Small intestine (tissue), 7 donors: ENCODE measurements at regions not wholly inside any gene's neighbourhood (a gene's known extent, or its start where the extent isn't known, plus 50 kb on each side); places are given as distances from the start of the nearest gene placed in this dataset.

Experiments
- DNase-seq, 2 donors: peaks; one replicate each; pipeline versions ENCODE4 v3.0.0 to v3.0.0-alpha.2; 2013
- FAIRE-seq: peaks from 2 replicates; lab custom pipeline; 2012; peaks lifted over from hg19 to GRCh38; lab: Jason Lieb, UNC
- H3K27ac ChIP-seq, 3 donors: one replicate each; pipeline ENCODE4 v1.5.1; 2013; ENCODE audit warnings: low read length in 2 of 3, mild to moderate bottlenecking in 2 of 3, control low read depth in 1 of 3, inconsistent platforms in 1 of 3, low read depth in 1 of 3, moderate library complexity in 1 of 3
- H3K27me3 ChIP-seq, 3 donors: one replicate each; pipeline ENCODE4 v1.6.1; 2013; ENCODE audit warnings: low read length in 3 of 3, inconsistent platforms in 1 of 3; ENCODE audit not compliant: control insufficient read depth in 3 of 3, insufficient read depth in 3 of 3
- H3K36me3 ChIP-seq, 3 donors: one replicate each; pipeline ENCODE4 v1.6.1; 2013; ENCODE audit warnings: low read length in 3 of 3, inconsistent platforms in 1 of 3, low read depth in 1 of 3, mild to moderate bottlenecking in 1 of 3, moderate library complexity in 1 of 3; ENCODE audit not compliant: control insufficient read depth in 3 of 3, insufficient read depth in 2 of 3
- H3K4me1 ChIP-seq, 3 donors: one replicate each; pipeline ENCODE4 v1.6.1; 2013; ENCODE audit warnings: low read length in 2 of 3, inconsistent platforms in 1 of 3, low read depth in 1 of 3, mild to moderate bottlenecking in 1 of 3, moderate library complexity in 1 of 3; ENCODE audit not compliant: control insufficient read depth in 3 of 3, insufficient read depth in 2 of 3
- H3K4me3 ChIP-seq, 3 donors: one replicate each; pipeline ENCODE4 v1.5.1; 2013; ENCODE audit warnings: low read length in 3 of 3, control low read depth in 1 of 3, inconsistent platforms in 1 of 3, low read depth in 1 of 3, mild to moderate bottlenecking in 1 of 3, moderate library complexity in 1 of 3
- H3K9me3 ChIP-seq, 2 donors: one replicate each; pipeline ENCODE4 v1.6.1; 2013; ENCODE audit warnings: low read depth in 1 of 2, low read length in 1 of 2; ENCODE audit not compliant: control insufficient read depth in 2 of 2, insufficient read depth in 1 of 2
- WGBS, 3 donors: extraction: QIAGEN DNeasy Blood & Tissue Kit; methylation state at CpG; one replicate each; pipeline ENCODE4 v1.1.7; 2013; 5-methylcytosine and 5-hydroxymethylcytosine counted together
- donor health status: healthy with polysubstance abuse.
- donor health status: control.
- donor health status: control.
- donor health status: Bipolar disorder and iron deficiency.
- donor health status: healthy.

- no peaks in the 10 kb centered on the region for H3K27me3 ChIP-seq
- no peaks in the 10 kb centered on the region for H3K36me3 ChIP-seq
- 70 to 76% (median 74%) methylated on average over 13 to 14 of the region's 14 CpGs for WGBS, 3 donors
- no peaks in the 10 kb centered on the region for H3K9me3 ChIP-seq
- no peak for FAIRE-seq
- no peak for DNase-seq
- H3K4me3 ChIP-seq: no peak overlapping the region
- H3K4me1 ChIP-seq: no peaks in the 10 kb centered on the region
- no peak overlapping the region for H3K27ac ChIP-seq
Observed at GRCh38 chr10:2011106-2011716, 273.9 kb upstream of the ADARB2 start.

DNA sequence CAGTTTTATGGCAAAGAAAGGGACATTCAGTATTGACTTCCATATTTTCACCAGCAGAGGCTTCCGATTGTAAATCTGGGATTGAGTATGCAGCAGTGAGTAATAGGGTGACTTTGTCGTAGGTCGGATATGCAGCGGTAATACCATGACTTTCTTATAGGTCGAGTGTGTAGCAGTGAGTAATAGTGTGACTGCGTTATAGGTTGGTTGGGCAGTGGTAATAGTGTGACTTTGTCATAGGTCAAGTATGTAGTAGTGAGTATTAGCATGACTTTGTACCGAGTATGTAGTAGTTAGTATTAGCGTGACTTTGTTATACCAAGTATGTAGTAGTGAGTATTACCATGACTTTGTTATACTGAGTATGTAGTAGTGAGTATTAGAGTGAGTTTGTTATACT, 268.2 kb upstream of the ADARB2 start:
- DNase-seq (no peak), FAIRE-seq (no peak)
- Histone ChIP-seq H3K4me1 (no peaks in the 10 kb centered on the region), H3K9me3 (no peaks in the 10 kb centered on the region), H3K36me3 (no peaks in the 10 kb centered on the region), H3K27ac (no peak overlapping the region), H3K27me3 (no peaks in the 10 kb centered on the region), H3K4me3 (no peak overlapping the region)
- WGBS, 3 donors: 87 to 90% (median 88%) methylated on average over 8 of the region's 8 CpGs

- Histone ChIP-seq H3K36me3 (no peaks in the 10 kb centered on the region), H3K27me3 (no peaks in the 10 kb centered on the region), H3K9me3 (no peaks in the 10 kb centered on the region), H3K4me3 (no peak overlapping the region), H3K27ac (no peak overlapping the region), H3K4me1 (no peaks in the 10 kb centered on the region)
- WGBS, 3 donors: 90 to 91% (median 90%) methylated on average over 10 of the region's 10 CpGs
- no peak for DNase-seq
- FAIRE-seq: no peak
Observed at GRCh38 chr10:1992930-1993329, 255.6 kb upstream of the ADARB2 start.

GRCh38 chr10:1989090-1989489, 251.8 kb upstream of the ADARB2 start:
- no peak overlapping the region for H3K27ac ChIP-seq
- no peaks in the 10 kb centered on the region for H3K36me3 ChIP-seq
- H3K4me1 ChIP-seq: no peaks in the 10 kb centered on the region
- no peaks in the 10 kb centered on the region for H3K9me3 ChIP-seq
- H3K27me3 ChIP-seq: no peaks in the 10 kb centered on the region
- H3K4me3 ChIP-seq: no peak overlapping the region
- DNase-seq: no peak
- FAIRE-seq: no peak
- WGBS, 3 donors: 81 to 90% (median 88%) methylated on average over 5 of the region's 5 CpGs

DNA sequence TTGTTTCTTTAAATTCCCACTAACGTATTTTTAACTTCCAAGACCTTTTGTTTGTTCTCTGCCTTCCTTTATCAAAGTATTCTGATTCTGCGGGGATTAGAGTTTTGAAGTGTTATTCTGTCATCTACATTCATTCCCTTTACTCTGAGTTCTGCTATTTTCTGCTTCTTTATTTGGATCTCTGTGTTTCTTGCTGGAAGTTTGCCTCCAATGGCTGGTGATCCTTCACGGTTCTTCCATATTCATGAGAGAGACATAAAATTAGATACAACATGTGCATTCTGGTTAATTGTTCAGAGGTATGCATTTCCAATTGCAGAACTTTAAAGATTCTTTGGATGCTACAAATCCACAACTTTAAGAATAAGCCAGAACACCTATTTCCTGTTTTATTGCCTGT, 244.7 kb upstream of the ADARB2 start:
- H3K4me3 ChIP-seq: no peak overlapping the region
- H3K27me3 ChIP-seq: no peaks in the 10 kb centered on the region
- FAIRE-seq: no peak
- H3K36me3 ChIP-seq: no peaks in the 10 kb centered on the region
- no peaks in the 10 kb centered on the region for H3K4me1 ChIP-seq
- WGBS, 3 donors: 51 to 63% (median 52%) methylated on average over 3 of the region's 3 CpGs
- DNase-seq: no peak
- H3K9me3 ChIP-seq: no peaks in the 10 kb centered on the region
- no peak overlapping the region for H3K27ac ChIP-seq

GRCh38 chr10:1980459-1980858, 243.1 kb upstream of the ADARB2 start:
- Histone ChIP-seq H3K9me3 (no peaks in the 10 kb centered on the region), H3K36me3 (no peaks in the 10 kb centered on the region), H3K27me3 (no peaks in the 10 kb centered on the region), H3K4me1 (no peaks in the 10 kb centered on the region), H3K27ac (no peak overlapping the region), H3K4me3 (no peak overlapping the region)
- FAIRE-seq (no peak), DNase-seq (no peak)
- WGBS, 3 donors: 60 to 71% (median 66%) methylated on average over 3 of the region's 3 CpGs

- no peak for FAIRE-seq
- 38 to 61% (median 43%) methylated on average over 3 of the region's 3 CpGs for WGBS, 3 donors
Observed at GRCh38 chr10:1978584-1978983, 241.3 kb upstream of the ADARB2 start.

DNA sequence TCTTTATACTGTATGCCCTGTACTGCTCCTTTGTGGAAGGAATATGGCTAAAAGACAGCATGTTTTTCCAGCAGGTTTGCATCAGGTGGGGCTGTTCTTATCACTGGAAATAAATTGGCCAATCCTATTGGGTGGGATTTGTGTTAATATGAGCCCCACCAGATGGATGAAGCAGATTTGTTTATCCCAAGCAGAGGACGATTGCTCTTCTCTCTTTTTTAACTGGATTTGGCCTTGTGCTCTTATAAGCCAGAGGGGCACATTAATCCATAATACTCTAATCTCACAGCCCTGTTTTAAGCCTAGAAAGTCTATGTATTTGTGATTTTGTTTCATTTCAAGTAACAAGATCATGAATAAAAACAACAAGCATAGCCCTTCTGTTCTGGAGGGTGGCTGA, 240.1 kb upstream of the ADARB2 start:
- DNase-seq (no peak), FAIRE-seq (no peak)
- 38 to 79% (median 68%) methylated on average over 1 of the region's 1 CpG for WGBS, 3 donors

More at GRCh38 chr10:1978584-1978983, 241.3 kb upstream of the ADARB2 start:
- no peaks in the 10 kb centered on the region for H3K36me3 ChIP-seq
- H3K9me3 ChIP-seq: no peaks in the 10 kb centered on the region
- no peaks in the 10 kb centered on the region for H3K27me3 ChIP-seq
- no peaks in the 10 kb centered on the region for H3K4me1 ChIP-seq
- DNase-seq: no peak
- no peak overlapping the region for H3K27ac ChIP-seq
- no peak overlapping the region for H3K4me3 ChIP-seq

DNA sequence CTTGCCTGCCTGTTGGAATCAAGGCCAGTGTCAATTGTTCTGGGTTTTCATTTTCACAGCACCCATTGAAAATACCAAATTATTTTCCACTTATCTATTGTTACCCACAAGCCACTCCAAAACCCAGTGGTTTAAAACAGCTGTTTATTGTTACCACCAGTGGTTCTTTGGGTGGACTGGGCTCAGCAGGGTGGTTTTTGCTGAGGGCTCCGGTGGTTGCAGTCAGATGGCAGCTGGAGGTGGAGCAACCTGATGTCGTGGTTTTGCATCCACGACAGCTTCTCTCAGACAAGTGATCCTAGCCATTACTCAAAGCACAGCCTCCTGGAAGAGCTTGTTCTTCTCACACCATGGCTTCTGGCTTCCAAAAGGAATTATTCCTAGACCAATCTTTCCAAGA, 235.1 kb upstream of the ADARB2 start:
- H3K27me3 ChIP-seq: no peaks in the 10 kb centered on the region
- WGBS, 3 donors: 80 to 84% (median 81%) methylated on average over 3 of the region's 3 CpGs
- H3K36me3 ChIP-seq: no peaks in the 10 kb centered on the region
- no peak overlapping the region for H3K27ac ChIP-seq
- H3K4me1 ChIP-seq: no peaks in the 10 kb centered on the region
- no peak overlapping the region for H3K4me3 ChIP-seq
- peaks cover 0 to 3% of the 10 kb centered on the region in 2 donors for H3K9me3 ChIP-seq
- no peak for DNase-seq
- FAIRE-seq: no peak

More for the DNA sequence above, 240.1 kb upstream of the ADARB2 start:
- Histone ChIP-seq H3K27ac (no peak overlapping the region), H3K27me3 (no peaks in the 10 kb centered on the region), H3K36me3 (no peaks in the 10 kb centered on the region), H3K4me1 (no peaks in the 10 kb centered on the region), H3K9me3 (no peaks in the 10 kb centered on the region), H3K4me3 (no peak overlapping the region)
